Loucy (cell line): ENCODE measurements at regions not wholly inside any gene's neighbourhood (a gene's known extent, or its start where the extent isn't known, plus 50 kb on each side); places are given as distances from the start of the nearest gene placed in this dataset.

Experiments used
- CTCF ChIP-seq: fragments of 200-600 bp; sonication (generic); conservative IDR thresholded peaks from 2 replicates; pipeline ENCODE4 v1.5.1; 2014; ENCODE audit warnings: mild to moderate bottlenecking, antibody characterized with exemption, low read length
- EZH2phosphoT487 ChIP-seq: fragments of 200-600 bp; IDR thresholded peaks from 2 replicates; pipeline ENCODE4 v1.6.1; 2018; ENCODE audit warnings: antibody characterized with exemption, mild to moderate bottlenecking, moderate library complexity, borderline replicate concordance

GRCh38 chr4:53956053-53956452, 108.4 kb downstream of the CHIC2 start:
- TF ChIP-seq CTCF (no peak), EZH2phosphoT487 (no peak)
